ENCODE measurements at regions not wholly inside any gene's neighbourhood (a gene's known extent, or its start where the extent isn't known, plus 50 kb on each side); places are given as distances from the start of the nearest gene placed in this dataset.

- H3K36me3 ChIP-seq (ENCODE audit: control insufficient read depth in 2 of 2, extremely low read depth in 1 of 2, insufficient read depth in 2 of 2, low read length in 2 of 2) = no peaks in the 10 kb centered on the region
- H3K4me1 ChIP-seq (ENCODE audit: control insufficient read depth, extremely low read depth, insufficient read depth, low read length) = no peaks in the 10 kb centered on the region
- dilution Hi-C loops (cut with MboI; ENCODE audit: extremely low pct_ligation_motif_present, low sequenced_read_pairs) = no loop called here
- no peak overlapping the region for H3K4me2 ChIP-seq (ENCODE audit: control insufficient read depth, extremely low read depth, insufficient read depth, low read depth, low read length)
- no peaks in the 10 kb centered on the region for H3K79me2 ChIP-seq (ENCODE audit: control insufficient read depth, insufficient read depth, low read length)
- no peaks in the 10 kb centered on the region for H4K20me1 ChIP-seq (ENCODE audit: control insufficient read depth, extremely low read depth, insufficient read depth, low read length)
- no peak overlapping the region for H3K9ac ChIP-seq (ENCODE audit: control insufficient read depth, extremely low read depth, insufficient read depth, low read length)
- H3K27ac ChIP-seq (ENCODE audit: control insufficient read depth, insufficient read depth, low read length) = no peak overlapping the region
- H3K4me3 ChIP-seq (ENCODE audit: control insufficient read depth in 2 of 3, extremely low read depth in 1 of 3, insufficient read depth in 2 of 3, low read depth in 1 of 3, low read length in 3 of 3) = no peak overlapping the region
- TF ChIP-seq EZH2 (IDR thresholded peaks at IDR 0.05; ENCODE audit: low read length) = no peak
- TF ChIP-seq CTCF (optimal IDR thresholded peaks at IDR 0.05 in 1 of 3, IDR thresholded peaks at IDR 0.05 in 1 of 3, conservative IDR thresholded peaks at IDR 0.05 in 1 of 3; ENCODE audit: extremely low read depth in 1 of 3, insufficient read depth in 2 of 3, low read length in 3 of 3) = no peak
- no peak overlapping the region for H2AFZ ChIP-seq (ENCODE audit: control insufficient read depth, low read length)
- H3K27me3 ChIP-seq (ENCODE audit: control insufficient read depth, extremely low read depth, insufficient read depth, low read length) = no peaks in the 10 kb centered on the region
- peaks cover 1% of the 10 kb centered on the region for H3K9me3 ChIP-seq (ENCODE audit: control insufficient read depth, low read depth, low read length)
- H3K9me1 ChIP-seq (ENCODE audit: control insufficient read depth, extremely low read depth, insufficient read depth, low read length) = no peaks in the 10 kb centered on the region
- FAIRE-seq = no peak
- no peak for DNase-seq (ENCODE audit: low read depth, low spot score)
Observed at GRCh38 chr5:105150323-105150722, 1587.7 kb upstream of the NUDT12 start.

GRCh38 chr5:105146867-105147266 is 1584.3 kb upstream of the NUDT12 start:
- H3K36me3 ChIP-seq (ENCODE audit: control insufficient read depth in 2 of 2, extremely low read depth in 1 of 2, insufficient read depth in 2 of 2, low read length in 2 of 2) = no peaks in the 10 kb centered on the region
- DNase-seq (ENCODE audit: low read depth, low spot score) = no peak
- H3K9me3 ChIP-seq (ENCODE audit: control insufficient read depth, low read depth, low read length) = no peaks in the 10 kb centered on the region
- H3K9ac ChIP-seq (ENCODE audit: control insufficient read depth, extremely low read depth, insufficient read depth, low read length) = no peak overlapping the region
- H3K4me1 ChIP-seq (ENCODE audit: control insufficient read depth, extremely low read depth, insufficient read depth, low read length) = no peaks in the 10 kb centered on the region
- H3K27me3 ChIP-seq (ENCODE audit: control insufficient read depth, extremely low read depth, insufficient read depth, low read length) = no peaks in the 10 kb centered on the region
- H4K20me1 ChIP-seq (ENCODE audit: control insufficient read depth, extremely low read depth, insufficient read depth, low read length) = no peaks in the 10 kb centered on the region
- H3K9me1 ChIP-seq (ENCODE audit: control insufficient read depth, extremely low read depth, insufficient read depth, low read length) = no peaks in the 10 kb centered on the region
- no peak overlapping the region for H3K4me2 ChIP-seq (ENCODE audit: control insufficient read depth, extremely low read depth, insufficient read depth, low read depth, low read length)
- H3K79me2 ChIP-seq (ENCODE audit: control insufficient read depth, insufficient read depth, low read length) = no peaks in the 10 kb centered on the region
- H3K27ac ChIP-seq (ENCODE audit: control insufficient read depth, insufficient read depth, low read length) = no peak overlapping the region
- TF ChIP-seq CTCF (optimal IDR thresholded peaks at IDR 0.05 in 1 of 3, IDR thresholded peaks at IDR 0.05 in 1 of 3, conservative IDR thresholded peaks at IDR 0.05 in 1 of 3; ENCODE audit: extremely low read depth in 1 of 3, insufficient read depth in 2 of 3, low read length in 3 of 3) (no peak), EZH2 (IDR thresholded peaks at IDR 0.05; ENCODE audit: low read length) (no peak)
- H3K4me3 ChIP-seq (ENCODE audit: control insufficient read depth in 2 of 3, extremely low read depth in 1 of 3, insufficient read depth in 2 of 3, low read depth in 1 of 3, low read length in 3 of 3) = no peak overlapping the region
- FAIRE-seq = no peak
- no peak overlapping the region for H2AFZ ChIP-seq (ENCODE audit: control insufficient read depth, low read length)
- dilution Hi-C loops (cut with MboI; ENCODE audit: extremely low pct_ligation_motif_present, low sequenced_read_pairs) = no loop called here
